ENCODE measurements at regions not wholly inside any gene's neighbourhood (a gene's known extent, or its start where the extent isn't known, plus 50 kb on each side); places are given as distances from the start of the nearest gene placed in this dataset.

DNA sequence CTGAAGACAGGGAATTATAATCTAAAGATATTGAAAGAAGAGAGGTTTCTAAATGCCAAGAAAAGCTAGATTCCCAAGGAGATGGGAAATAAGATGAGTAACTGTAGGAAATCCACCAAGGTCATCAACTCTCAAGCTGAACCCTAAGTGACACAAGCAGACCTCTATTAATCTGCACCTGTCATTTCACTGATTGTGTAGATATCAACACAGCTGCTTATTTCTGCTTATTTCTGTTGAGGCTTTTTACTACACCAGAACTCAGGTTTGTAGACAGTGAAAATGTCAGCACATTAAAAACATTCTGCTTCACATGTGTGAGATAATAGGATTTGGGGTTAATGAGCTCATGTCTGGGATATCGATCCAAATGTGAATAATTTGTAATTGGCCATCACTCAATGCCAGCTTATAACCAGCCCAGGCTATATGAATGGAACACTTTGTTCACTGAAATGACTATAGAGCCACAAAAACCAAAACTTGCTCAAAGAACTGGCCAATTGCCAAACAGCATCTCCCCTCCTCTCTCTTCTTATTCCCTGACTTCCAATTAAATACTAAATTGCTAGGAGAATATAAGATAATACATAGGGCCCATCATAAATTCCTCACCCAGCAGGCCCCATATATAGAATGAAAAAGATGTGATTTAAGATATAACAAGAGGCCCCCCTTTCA, 188.7 kb upstream of the ARID2 start:
- Histone ChIP-seq H3K9ac (ENCODE audit: low read length) (no peak overlapping the region), H3K27ac (ENCODE audit: low read length) (no peak overlapping the region), H3K4me1 (ENCODE audit: insufficient read depth, low read length) (no peaks in the 10 kb centered on the region), H3K4me2 (ENCODE audit: low read length) (no peak overlapping the region), H2AFZ (ENCODE audit: low read length) (no peak overlapping the region), H3K9me2 (replicated peaks; ENCODE audit: low read length) (no peaks in the 10 kb centered on the region), H3K27me3 (ENCODE audit: low read length) (no peaks in the 10 kb centered on the region), H3F3A (ENCODE audit: low read length, unreplicated experiment) (no peaks in the 10 kb centered on the region), H3K4me3 (ENCODE audit: low read length) (no peak overlapping the region), H3K79me2 (ENCODE audit: low read length) (no peaks in the 10 kb centered on the region), H3K9me3 (ENCODE audit: low read length) (no peaks in the 10 kb centered on the region), H3K36me3 (ENCODE audit: low read depth, low read length) (no peaks in the 10 kb centered on the region), H4K20me1 (ENCODE audit: low read length) (no peaks in the 10 kb centered on the region)
- ChIA-PET CTCF (no interaction called here), POLR2A (ENCODE audit: unreplicated experiment) (no interaction called here)
- no TSS peak for BruUV-seq (replicated peaks)
- ATAC-seq (no peak), DNase-seq (no peak)
- TF ChIP-seq CTCF (conservative IDR thresholded peaks at IDR 0.05; ENCODE audit: low read depth, low read length) = no peak
- no peak for TF ChIP-seq EZH2phosphoT487 (IDR thresholded peaks at IDR 0.05; ENCODE audit: borderline replicate concordance, low read length)
- no peak for TF ChIP-seq EZH2 (IDR thresholded peaks at IDR 0.05; ENCODE audit: low read length, unreplicated experiment)
- intact Hi-C loops (cut with micrococcal nuclease) = loop anchor here (5.0 to 10.0 kb wide), 2 partner anchors 114 to 206 kb away; no protein-coding TSS in a partner anchor

DNA sequence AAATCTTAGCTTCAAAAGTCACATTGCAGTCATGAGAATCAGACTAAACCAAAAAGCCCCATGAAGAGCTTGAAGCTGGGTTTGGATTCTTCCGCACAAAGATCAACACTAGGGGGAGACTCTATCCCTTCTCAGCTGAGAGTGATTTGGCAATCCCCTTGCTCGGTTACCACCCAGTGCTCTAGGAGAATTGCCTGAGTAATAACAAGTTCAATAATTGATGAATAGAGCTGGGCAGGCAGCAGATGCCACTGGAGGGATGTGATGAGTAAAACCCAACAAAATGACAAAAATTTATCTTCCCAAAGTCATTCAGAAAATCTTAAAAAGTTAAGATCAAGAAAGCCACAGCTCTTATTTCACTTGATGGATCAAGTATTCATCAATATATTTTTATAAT, 185.6 kb upstream of the ARID2 start:
- no TSS peak for BruUV-seq (replicated peaks)
- POLR2A ChIA-PET (ENCODE audit: unreplicated experiment) = interaction anchor here (0.7 kb wide), 1 partner anchor 184 kb away, joined by 4 read pairs; no protein-coding TSS in a partner anchor
- no peaks in the 10 kb centered on the region for H3K9me3 ChIP-seq (ENCODE audit: low read length)
- H3K4me1 ChIP-seq (ENCODE audit: insufficient read depth, low read length) = no peaks in the 10 kb centered on the region
- no peak overlapping the region for H3K9ac ChIP-seq (ENCODE audit: low read length)
- intact Hi-C loops (cut with micrococcal nuclease) = loop anchor here (1.0 to 10.0 kb wide), 3 partner anchors 111 to 203 kb away; no protein-coding TSS in a partner anchor
- H4K20me1 ChIP-seq (ENCODE audit: low read length) = no peaks in the 10 kb centered on the region
- H3F3A ChIP-seq (ENCODE audit: low read length, unreplicated experiment) = no peaks in the 10 kb centered on the region
- ATAC-seq = peak; percentile 91
- peak overlapping the region; percentile 56; the same call in 1 of the 2 replicates for H2AFZ ChIP-seq (ENCODE audit: low read length)
- no peaks in the 10 kb centered on the region for H3K79me2 ChIP-seq (ENCODE audit: low read length)
- TF ChIP-seq CTCF (conservative IDR thresholded peaks at IDR 0.05; ENCODE audit: low read depth, low read length) (peak; percentile 90), EZH2phosphoT487 (IDR thresholded peaks at IDR 0.05; ENCODE audit: borderline replicate concordance, low read length) (no peak), EZH2 (IDR thresholded peaks at IDR 0.05; ENCODE audit: low read length, unreplicated experiment) (no peak)
- no peaks in the 10 kb centered on the region for H3K36me3 ChIP-seq (ENCODE audit: low read depth, low read length)
- CTCF ChIA-PET = interaction anchor here (0.6 to 2.1 kb wide), 12 partner anchors 12 to 328 kb away, joined by 3 to 16 read pairs (median 4); partner anchors contain the start of genes ANO6 and ARID2
- no peaks in the 10 kb centered on the region for H3K27me3 ChIP-seq (ENCODE audit: low read length)
- H3K4me3 ChIP-seq (ENCODE audit: low read length) = no peak overlapping the region
- DNase-seq = peak; percentile 84
- 0 out of 2 replicates have a peak overlapping the region, but pooled peaks have one; percentile 11 for H3K4me2 ChIP-seq (ENCODE audit: low read length)
- no peak overlapping the region for H3K27ac ChIP-seq (ENCODE audit: low read length)
- no peaks in the 10 kb centered on the region for H3K9me2 ChIP-seq (replicated peaks; ENCODE audit: low read length)

DNA sequence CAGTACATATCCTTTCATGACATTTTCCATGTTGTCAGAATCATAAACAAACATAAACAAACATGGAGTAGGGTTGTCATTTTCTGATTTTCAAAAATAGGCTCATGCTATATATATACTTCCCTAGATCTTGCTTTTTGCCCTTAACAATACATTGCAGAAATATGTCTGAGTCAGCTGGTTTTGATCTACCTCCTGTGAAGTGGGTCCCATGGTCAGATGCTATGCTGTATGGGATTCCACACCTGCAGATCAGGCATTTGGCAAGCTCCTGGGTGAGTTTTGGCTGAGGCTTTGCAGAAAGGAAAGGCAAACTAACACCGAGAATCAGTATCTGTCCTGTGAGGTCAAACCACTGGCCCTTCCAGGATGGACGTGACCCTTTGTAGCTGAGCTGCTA, 183.0 kb upstream of the ARID2 start:
- no peaks in the 10 kb centered on the region for H3K79me2 ChIP-seq (ENCODE audit: low read length)
- no peaks in the 10 kb centered on the region for H4K20me1 ChIP-seq (ENCODE audit: low read length)
- H3K9me2 ChIP-seq (replicated peaks; ENCODE audit: low read length) = no peaks in the 10 kb centered on the region
- H3K9me3 ChIP-seq (ENCODE audit: low read length) = no peaks in the 10 kb centered on the region
- H3K9ac ChIP-seq (ENCODE audit: low read length) = no peak overlapping the region
- no peaks in the 10 kb centered on the region for H3K4me1 ChIP-seq (ENCODE audit: insufficient read depth, low read length)
- no TSS peak for BruUV-seq (replicated peaks)
- H3K36me3 ChIP-seq (ENCODE audit: low read depth, low read length) = no peaks in the 10 kb centered on the region
- DNase-seq (no peak), ATAC-seq (no peak)
- no peak overlapping the region for H3K4me2 ChIP-seq (ENCODE audit: low read length)
- ChIA-PET CTCF (no interaction called here), POLR2A (ENCODE audit: unreplicated experiment) (no interaction called here)
- no peaks in the 10 kb centered on the region for H3F3A ChIP-seq (ENCODE audit: low read length, unreplicated experiment)
- H3K27ac ChIP-seq (ENCODE audit: low read length) = no peak overlapping the region
- H3K4me3 ChIP-seq (ENCODE audit: low read length) = no peak overlapping the region
- H3K27me3 ChIP-seq (ENCODE audit: low read length) = no peaks in the 10 kb centered on the region
- intact Hi-C loops (cut with micrococcal nuclease) = loop anchor here (10.0 kb wide), 1 partner anchor 108 kb away; no protein-coding TSS in a partner anchor
- TF ChIP-seq EZH2 (IDR thresholded peaks at IDR 0.05; ENCODE audit: low read length, unreplicated experiment) (no peak), CTCF (conservative IDR thresholded peaks at IDR 0.05; ENCODE audit: low read depth, low read length) (no peak), EZH2phosphoT487 (IDR thresholded peaks at IDR 0.05; ENCODE audit: borderline replicate concordance, low read length) (no peak)
- H2AFZ ChIP-seq (ENCODE audit: low read length) = no peak overlapping the region

Measured in PC-3 (cell line).